Esophagus squamous epithelium (tissue), 5 donors: ENCODE measurements at regions not wholly inside any gene's neighbourhood (a gene's known extent, or its start where the extent isn't known, plus 50 kb on each side); places are given as distances from the start of the nearest gene placed in this dataset.

Experiments
- DNase-seq: peaks from one replicate; lab custom pipeline; 2025; lab: John Stamatoyannopoulos, UW
- H3K27ac ChIP-seq, 4 donors: fragments of 200-600 bp; sonication (generic); one replicate each; pipeline ENCODE4 v1.5.1; 2016 to 2019; ENCODE audit warnings: mild to moderate bottlenecking in 1 of 4
- H3K27me3 ChIP-seq, 4 donors: fragments of 200-600 bp; sonication (generic); 1 replicate in 3 of 4; 2 replicates in 1 of 4; pipeline versions ENCODE4 v1.5.1 to v1.6.0; 2017 to 2021; ENCODE audit warnings: antibody characterized with exemption in 1 of 4
- H3K36me3 ChIP-seq, 3 donors: fragments of 200-600 bp; sonication (generic); one replicate each; pipeline ENCODE4 v1.5.1; 2016 to 2019
- H3K4me1 ChIP-seq, 3 donors: fragments of 200-600 bp; sonication (generic); one replicate each; pipeline ENCODE4 v1.5.1; 2017 to 2019
- H3K4me3 ChIP-seq, 4 donors: fragments of 200-600 bp; sonication (generic); 1 replicate in 3 of 4; 2 replicates in 1 of 4; pipeline ENCODE4 v1.5.1; 2016 to 2019; ENCODE audit warnings: mild to moderate bottlenecking in 2 of 4, moderate library complexity in 1 of 4
- H3K9me3 ChIP-seq, 3 donors: fragments of 200-600 bp; sonication (generic); one replicate each; pipeline ENCODE4 v1.5.1; 2016 to 2019
- POLR2A ChIP-seq, 4 donors: fragments of 450-650 bp; IDR thresholded peaks; one replicate each; pipeline ENCODE4 v1.6.1; 2017; ENCODE audit warnings: antibody characterized with exemption in 4 of 4, mild to moderate bottlenecking in 4 of 4, moderate library complexity in 3 of 4
- WGBS, 2 donors: methylation state at CpG; one replicate each; pipeline ENCODE4 v1.1.5; 2018; 5-methylcytosine and 5-hydroxymethylcytosine counted together
- intact Hi-C: fragments of 100-400 bp; cut with DNase I; formaldehyde crosslinking; loops from one replicate; pipeline ENCODE4 v1.15.0; 2022
- TF ChIP-seq, protein P1 (sequence below), 6 experiments: fragments of 450-650 bp in 4 of 6; fragments of 200-600 bp in 2 of 6; sonication (generic) in 2 of 6; IDR thresholded peaks; one replicate each; pipeline ENCODE4 v1.5.1; 2016 to 2019; ENCODE audit warnings: antibody characterized with exemption in 6 of 6, mild to moderate bottlenecking in 4 of 6, moderate library complexity in 4 of 6
- donor health status: DM: yes; HTN: yes; CAD: no.

DNA sequence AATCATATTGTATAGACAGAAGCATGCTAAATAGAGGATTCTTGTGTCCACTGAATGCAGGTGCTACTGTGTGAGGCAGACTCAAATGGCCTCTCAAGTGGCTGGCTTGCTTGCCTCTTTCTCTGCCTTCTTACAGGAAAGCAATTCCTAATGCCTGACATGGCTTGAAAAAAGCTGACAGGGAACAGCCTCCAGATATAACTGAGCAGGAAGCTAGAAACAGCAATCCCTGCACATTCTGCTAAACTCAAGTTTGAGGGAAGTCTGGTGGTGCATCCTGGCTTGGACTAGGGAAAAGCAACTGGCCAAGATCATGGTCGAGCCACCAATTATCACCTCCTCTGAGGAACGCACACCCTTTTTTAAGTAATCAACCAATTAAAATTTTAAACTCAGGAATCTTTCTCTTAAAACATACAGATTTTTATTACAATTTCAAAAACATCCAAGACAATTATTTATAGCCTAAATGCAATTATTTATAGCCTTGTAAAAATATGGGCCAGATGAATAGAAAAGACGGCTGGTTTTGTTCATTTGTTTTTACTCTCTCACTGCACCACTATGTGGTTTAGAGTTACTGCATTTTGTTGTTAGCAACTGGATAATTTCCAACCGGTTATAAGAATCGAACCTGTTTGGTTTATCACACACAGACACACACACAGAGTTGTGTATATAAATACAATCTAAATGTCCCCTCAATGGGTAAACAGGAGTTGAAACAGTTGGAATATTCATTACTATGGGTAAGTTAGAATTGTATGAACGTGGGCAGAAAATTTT lies 290.9 kb upstream of the ANKRD55 start:
- Histone ChIP-seq H3K36me3 (no peaks in the 10 kb centered on the region), H3K4me1 (peaks cover 18 to 90% (median 32%) of the 10 kb centered on the region in 3 donors), H3K4me3 (no peak overlapping the region), H3K9me3 (no peaks in the 10 kb centered on the region), H3K27ac (peak overlapping the region in 3 of 4 donors; percentile 23 to 79 (median 60)), H3K27me3 (no peaks in the 10 kb centered on the region)
- TF ChIP-seq POLR2A (IDR thresholded peaks at IDR 0.05), result no peak
- TF ChIP-seq, protein P1, sequence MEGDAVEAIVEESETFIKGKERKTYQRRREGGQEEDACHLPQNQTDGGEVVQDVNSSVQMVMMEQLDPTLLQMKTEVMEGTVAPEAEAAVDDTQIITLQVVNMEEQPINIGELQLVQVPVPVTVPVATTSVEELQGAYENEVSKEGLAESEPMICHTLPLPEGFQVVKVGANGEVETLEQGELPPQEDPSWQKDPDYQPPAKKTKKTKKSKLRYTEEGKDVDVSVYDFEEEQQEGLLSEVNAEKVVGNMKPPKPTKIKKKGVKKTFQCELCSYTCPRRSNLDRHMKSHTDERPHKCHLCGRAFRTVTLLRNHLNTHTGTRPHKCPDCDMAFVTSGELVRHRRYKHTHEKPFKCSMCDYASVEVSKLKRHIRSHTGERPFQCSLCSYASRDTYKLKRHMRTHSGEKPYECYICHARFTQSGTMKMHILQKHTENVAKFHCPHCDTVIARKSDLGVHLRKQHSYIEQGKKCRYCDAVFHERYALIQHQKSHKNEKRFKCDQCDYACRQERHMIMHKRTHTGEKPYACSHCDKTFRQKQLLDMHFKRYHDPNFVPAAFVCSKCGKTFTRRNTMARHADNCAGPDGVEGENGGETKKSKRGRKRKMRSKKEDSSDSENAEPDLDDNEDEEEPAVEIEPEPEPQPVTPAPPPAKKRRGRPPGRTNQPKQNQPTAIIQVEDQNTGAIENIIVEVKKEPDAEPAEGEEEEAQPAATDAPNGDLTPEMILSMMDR (IDR thresholded peaks at IDR 0.05), result no peak
- 51 to 55% methylated on average over 6 of the region's 6 CpGs for WGBS, 2 donors
- no peak for DNase-seq
- intact Hi-C loops, result no loop called here

DNA sequence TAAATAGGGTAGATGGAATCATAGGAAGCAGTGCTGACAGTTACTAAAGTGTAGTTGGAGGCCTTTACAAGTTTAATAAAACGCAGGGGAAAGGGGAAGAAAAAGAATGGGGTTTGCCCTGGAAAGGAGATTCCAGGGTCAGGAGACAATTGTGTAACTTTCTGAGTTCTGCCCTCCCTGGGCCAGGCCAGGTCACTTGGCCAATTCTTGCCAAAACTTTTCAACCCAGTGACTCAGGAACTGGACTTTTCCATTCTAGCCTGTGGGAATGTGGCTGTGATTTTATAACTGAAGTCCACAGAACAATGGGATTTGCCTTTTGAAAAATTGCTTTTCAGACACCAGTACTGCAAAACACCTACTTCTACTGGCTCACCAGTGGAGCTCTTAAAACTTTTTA lies 289.8 kb upstream of the ANKRD55 start:
- no peaks in the 10 kb centered on the region for H3K27me3 ChIP-seq
- WGBS, 2 donors, result 29 to 67% methylated on average over 1 of the region's 1 CpG
- H3K4me1 ChIP-seq, result peaks cover 14 to 85% (median 32%) of the 10 kb centered on the region in 3 donors
- H3K9me3 ChIP-seq, result no peaks in the 10 kb centered on the region
- H3K36me3 ChIP-seq, result no peaks in the 10 kb centered on the region
- peak overlapping the region in 3 of 4 donors; percentile 23 to 60 (median 45) for H3K27ac ChIP-seq
- no peak for DNase-seq
- intact Hi-C loops, result no loop called here
- H3K4me3 ChIP-seq, result no peak overlapping the region
- no peak for TF ChIP-seq POLR2A (IDR thresholded peaks at IDR 0.05)
- TF ChIP-seq, protein P1 (IDR thresholded peaks at IDR 0.05), result no peak

DNA sequence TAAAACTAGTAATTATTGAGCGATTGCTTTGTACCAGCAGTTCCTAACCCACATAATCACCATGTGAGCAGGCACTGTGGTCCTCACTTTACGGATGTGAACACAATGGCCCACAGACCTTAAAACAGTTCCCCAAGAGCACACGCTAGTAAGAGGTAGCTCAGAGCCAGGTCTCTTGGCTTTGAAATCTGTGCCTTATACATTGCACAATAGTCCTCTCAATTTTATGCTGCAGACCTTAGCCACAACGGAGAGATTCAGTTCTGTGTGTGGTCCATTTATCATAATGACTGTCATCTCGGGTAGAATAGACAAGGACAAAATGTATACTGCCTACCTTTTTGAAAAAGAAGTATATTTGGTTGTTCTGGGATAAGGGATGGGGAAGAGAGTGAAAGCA lies 289.0 kb upstream of the ANKRD55 start:
- intact Hi-C loops, result no loop called here
- Histone ChIP-seq H3K36me3 (no peaks in the 10 kb centered on the region), H3K4me3 (no peak overlapping the region), H3K27ac (peak overlapping the region in 1 of 4 donors; percentile 18), H3K9me3 (no peaks in the 10 kb centered on the region), H3K4me1 (peaks cover 17 to 85% (median 33%) of the 10 kb centered on the region in 3 donors), H3K27me3 (no peaks in the 10 kb centered on the region)
- WGBS, 2 donors, result 59 to 61% methylated on average over 5 of the region's 5 CpGs
- TF ChIP-seq, protein P1 (IDR thresholded peaks at IDR 0.05), result no peak
- no peak for TF ChIP-seq POLR2A (IDR thresholded peaks at IDR 0.05)
- no peak for DNase-seq

DNA sequence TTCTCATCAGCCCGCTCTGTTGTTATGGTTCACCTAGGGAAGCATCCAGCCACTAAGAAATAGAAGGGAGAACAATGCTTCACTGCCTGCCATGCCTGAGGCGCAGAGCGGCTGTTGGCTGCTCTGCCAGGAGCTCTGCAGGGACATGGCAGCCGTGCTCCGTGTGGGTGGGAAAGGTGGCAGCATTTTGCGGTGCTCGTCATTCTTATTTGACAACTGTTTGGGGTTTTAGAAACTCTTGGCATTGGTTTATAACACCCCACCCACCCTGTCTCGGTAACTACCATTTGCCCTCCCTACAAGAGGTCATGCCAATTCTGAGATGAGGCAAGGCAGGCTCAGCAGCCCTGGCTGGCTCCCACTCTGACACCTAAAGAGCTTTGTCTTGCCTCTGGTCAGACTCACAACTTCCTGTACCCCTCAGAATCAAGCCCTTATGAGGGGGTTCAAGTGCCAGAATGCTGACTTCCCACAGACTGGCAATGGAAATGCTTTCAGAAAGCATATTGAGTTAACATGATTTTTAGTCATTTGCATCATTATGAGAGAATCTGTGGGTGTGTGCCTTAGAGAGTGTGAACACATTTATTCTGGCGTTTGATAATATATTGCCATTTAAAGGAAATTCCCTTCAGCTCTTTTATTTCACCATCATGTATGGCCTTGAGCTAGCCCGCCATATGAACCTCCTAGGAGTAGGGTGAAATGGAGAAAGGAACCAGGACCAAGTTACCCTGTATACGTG lies 288.0 kb upstream of the ANKRD55 start:
- no peak for TF ChIP-seq POLR2A (IDR thresholded peaks at IDR 0.05)
- TF ChIP-seq, protein P1 (IDR thresholded peaks at IDR 0.05), result no peak
- peaks cover 23 to 85% (median 39%) of the 10 kb centered on the region in 3 donors for H3K4me1 ChIP-seq
- H3K36me3 ChIP-seq, result no peaks in the 10 kb centered on the region
- DNase-seq, result no peak
- no peak overlapping the region for H3K4me3 ChIP-seq
- H3K27me3 ChIP-seq, result no peaks in the 10 kb centered on the region
- intact Hi-C loops, result no loop called here
- 61 to 65% methylated on average over 6 to 10 of the region's 11 CpGs for whole genome bisulfite sequencing, 2 donors
- H3K9me3 ChIP-seq, result no peaks in the 10 kb centered on the region
- peak overlapping the region in 3 of 4 donors; percentile 41 to 63 (median 57) for H3K27ac ChIP-seq

DNA sequence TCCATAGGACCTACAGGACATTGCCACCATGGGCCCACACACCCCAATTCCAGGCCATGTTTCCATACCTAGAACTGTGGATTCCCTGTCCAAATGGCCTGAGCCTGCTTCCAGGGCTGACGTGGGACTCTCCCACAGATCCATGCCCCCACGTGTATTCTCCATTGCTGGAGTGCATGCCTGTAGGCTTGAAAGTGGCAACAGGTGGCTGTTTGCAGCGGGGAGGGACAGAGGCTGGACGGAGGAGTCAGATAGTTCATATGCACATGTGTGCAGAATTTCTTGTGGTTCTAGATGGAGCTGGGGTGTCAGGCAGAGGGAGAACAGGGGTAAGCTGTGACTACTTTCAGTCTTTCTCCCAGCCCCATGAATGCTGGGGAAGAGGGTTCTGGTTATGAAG lies 285.7 kb upstream of the ANKRD55 start:
- no peaks in the 10 kb centered on the region for H3K36me3 ChIP-seq
- H3K27ac ChIP-seq, result no peak overlapping the region
- DNase-seq, result no peak
- no peaks in the 10 kb centered on the region for H3K9me3 ChIP-seq
- intact Hi-C loops, result no loop called here
- no peak overlapping the region for H3K4me3 ChIP-seq
- WGBS, 2 donors, result 81 to 88% methylated on average over 3 to 4 of the region's 4 CpGs
- H3K4me1 ChIP-seq, result peaks cover 25 to 85% (median 38%) of the 10 kb centered on the region in 3 donors
- TF ChIP-seq, protein P1 (IDR thresholded peaks at IDR 0.05), result no peak
- TF ChIP-seq POLR2A (IDR thresholded peaks at IDR 0.05), result no peak
- no peaks in the 10 kb centered on the region for H3K27me3 ChIP-seq
